ENCODE measurements at regions not wholly inside any gene's neighbourhood (a gene's known extent, or its start where the extent isn't known, plus 50 kb on each side); places are given as distances from the start of the nearest gene placed in this dataset.
A peak's percentile ranks its signal among the peaks of the same experiment; 100 is the strongest.
"Not testable (repeated sequence)": the region's sequence is repeated elsewhere in the genome, so short reads cannot be mapped to it uniquely, and the experiment has no call there.

DNA sequence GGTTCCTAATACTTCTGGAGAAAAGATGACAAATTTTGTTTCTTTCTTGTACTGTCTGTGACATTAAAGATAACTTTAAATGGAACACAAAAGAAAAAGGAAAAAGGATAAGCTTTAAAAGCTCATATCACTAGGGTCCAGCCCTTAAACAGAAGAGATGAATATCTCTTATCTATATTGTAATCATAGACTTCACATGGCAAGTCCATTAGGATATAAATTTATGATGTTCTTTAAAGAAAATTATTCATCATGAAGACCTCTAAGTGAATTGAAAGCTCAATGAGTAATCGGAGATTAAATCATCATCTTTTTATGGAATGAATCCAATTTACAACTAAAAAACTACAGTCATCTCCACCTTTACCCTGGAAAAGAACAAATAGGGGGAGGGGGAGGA is 111.6 kb upstream of the SATB2 start:
- DNase-seq (ENCODE audit: low read depth, low spot score): no peak

DNA sequence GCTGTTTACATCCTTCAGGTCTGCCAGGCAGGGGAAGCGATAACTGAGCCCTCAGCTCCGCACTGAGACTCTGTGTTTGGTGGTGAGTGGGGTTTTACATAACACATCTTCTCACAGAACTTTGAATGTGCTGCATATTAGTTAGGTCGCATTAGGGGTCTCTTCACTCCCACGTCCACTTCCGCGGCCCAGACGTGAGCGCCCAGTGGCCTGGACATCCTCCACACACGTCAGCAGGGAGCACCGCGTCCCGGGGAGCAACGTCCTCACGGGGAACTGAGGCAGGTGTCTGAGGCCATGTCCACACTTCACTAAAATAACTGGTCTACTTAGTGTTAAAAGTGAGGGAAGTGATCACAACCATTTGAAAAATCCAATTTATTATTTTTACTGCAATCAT is 100.4 kb upstream of the SATB2 start:
- DNase-seq (ENCODE audit: low read depth, low spot score): no peak

DNA sequence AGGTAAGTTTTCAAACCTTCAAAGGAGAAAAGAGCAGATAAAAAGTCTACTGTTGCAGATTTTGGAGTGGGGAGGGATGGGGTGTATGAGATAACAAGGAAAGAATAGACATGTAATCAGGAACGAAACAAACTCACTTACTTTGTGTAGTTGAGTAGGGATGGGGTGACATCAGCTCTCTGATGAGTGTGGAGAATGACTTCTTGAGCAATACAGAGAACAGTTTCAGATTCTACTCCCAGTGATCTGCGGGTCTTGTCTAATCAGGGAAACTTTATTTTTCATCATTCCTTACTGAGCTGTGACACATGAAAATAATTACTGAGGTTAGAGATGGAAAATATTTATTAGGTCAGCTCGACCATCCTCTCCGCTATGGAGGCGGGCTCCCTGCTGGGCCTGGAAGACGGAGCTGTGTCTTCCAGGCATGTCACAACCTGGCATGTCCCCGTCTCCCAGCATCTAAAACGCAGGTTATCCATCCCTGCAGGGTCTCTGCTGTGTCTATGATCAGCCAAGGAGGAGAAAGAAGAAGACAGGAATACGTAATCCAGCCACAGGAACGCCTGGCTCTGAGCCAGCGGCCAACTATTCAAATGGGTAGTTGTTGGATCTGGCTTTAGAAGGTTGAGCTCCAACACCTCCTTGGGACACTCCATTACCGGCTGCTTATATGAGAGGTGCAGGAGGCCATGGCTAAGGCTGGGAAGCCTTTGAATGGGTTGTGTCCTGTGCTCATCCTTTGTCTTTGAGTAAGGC is 99.0 kb upstream of the SATB2 start:
- no peak for DNase-seq (ENCODE audit: low read depth, low spot score)

DNA sequence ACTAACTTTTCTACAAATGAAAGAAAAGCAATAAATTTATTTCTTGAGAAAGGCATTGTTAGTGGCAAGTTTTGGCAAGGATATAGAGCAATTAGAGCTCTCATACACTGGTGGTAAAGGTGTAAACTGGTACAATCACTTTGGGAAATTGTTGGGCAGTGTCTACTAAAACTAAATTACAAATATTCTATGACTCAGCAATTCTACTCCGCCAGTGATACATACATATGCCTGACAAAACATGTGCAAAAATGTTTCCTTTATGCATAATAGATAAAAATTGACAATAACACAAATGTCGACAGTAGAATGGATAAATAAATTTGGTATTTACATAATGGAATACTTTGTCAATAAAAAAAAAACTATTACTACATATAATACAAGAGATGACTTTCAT is 96.3 kb upstream of the SATB2 start:
- DNase-seq (ENCODE audit: low read depth, low spot score): no peak

DNA sequence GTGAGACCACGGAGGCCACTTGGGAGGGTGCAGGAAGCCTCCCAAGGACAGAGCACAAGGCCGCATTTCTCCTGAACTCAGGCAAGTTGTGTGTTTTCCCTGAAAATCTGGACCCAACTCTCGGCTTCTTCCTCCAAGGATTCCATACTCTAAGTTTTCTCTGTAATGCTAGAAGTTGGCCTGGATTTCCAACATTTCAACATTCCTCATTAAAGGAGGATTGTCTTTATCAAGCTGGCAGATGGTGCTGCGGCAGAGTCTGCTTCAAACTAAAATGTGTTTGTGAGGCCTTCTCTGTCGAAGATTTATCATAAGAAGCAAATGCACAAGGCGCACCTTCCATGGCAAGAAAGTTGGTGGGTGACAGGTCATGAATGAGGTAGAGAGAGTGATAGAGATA is 94.4 kb upstream of the SATB2 start:
- DNase-seq (ENCODE audit: low read depth, low spot score): no peak

DNA sequence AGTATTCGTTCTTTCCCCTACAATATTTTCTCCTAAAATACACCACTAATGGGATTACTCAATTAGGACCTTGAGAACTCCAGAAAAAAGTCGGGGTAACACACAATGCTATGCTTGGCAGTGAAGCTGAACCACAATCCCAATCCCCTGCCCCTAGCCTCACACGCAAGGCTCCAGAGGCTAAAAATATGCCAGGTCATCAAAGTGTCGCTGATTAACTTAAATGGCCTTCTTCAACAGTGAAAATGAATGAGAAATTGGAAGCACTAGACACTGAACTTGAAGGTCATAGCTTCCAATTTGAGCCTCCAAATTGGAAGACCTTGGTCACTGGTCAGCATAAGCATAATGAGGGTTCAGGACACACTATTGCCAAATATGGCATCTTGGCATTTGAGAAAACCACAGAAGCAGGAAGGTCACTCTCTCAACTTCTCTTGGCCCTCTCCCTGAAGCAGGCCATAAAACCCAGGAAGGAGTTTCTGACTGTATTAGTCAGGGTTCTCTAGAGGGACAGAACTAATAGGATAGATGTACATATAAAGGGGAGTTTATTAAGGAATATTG is 86.0 kb upstream of the SATB2 start:
- DNase-seq (ENCODE audit: low read depth, low spot score): no peak

DNA sequence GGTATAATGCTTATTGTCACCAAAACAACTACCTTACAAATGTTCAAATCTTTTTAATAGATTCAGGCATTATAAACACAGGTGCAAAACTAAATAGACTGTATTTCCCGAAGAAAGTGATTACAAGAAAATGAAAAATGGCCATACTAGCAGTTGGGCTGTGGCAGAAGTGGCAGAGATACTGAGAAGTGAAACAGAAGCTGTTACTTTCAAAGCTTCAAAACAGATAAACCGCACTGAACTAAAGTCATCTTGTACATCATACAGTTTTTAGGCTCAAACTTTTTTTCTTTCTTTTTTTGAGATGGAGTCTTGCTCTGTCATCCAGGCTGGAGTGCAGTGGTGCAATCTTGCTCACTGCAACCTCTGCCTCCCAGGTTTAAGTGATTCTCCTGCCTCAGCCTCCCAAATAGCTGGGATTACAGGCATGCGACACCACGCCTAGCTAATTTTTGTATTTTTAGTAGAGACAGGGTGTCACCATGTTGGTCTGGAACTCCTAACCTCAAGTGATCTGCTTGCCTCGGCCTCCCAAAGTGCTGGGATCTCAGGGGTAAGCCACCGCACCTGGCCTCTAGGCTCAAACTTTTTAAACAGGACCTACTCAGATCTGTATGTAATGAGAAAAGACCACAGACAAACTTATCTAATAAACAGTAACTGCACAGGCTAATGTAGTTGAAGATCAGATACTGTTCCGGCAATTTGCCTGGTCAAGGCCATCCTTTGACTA is 77.9 kb upstream of the SATB2 start:
- no peak for DNase-seq (ENCODE audit: low read depth, low spot score)

DNA sequence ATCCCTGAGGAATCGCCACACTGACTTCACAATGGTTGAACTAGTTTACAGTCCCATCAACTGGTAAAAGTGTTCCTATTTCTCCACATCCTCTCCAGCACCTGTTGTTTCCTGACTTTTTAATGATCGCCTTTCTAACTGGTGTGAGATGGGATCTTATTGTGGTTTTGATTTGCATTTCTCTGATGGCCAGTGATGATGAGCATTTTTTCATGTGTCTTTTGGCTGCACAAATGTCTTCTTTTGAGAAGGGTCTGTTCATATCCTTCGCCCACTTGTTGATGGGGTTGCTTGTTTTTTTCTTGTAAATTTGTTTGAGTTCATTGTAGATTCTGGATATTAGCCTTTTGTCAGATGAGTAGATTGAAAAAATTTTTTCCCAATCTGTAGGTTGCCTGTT is 76.1 kb upstream of the SATB2 start:
- not testable (repeated sequence) for DNase-seq (ENCODE audit: low read depth, low spot score)

DNA sequence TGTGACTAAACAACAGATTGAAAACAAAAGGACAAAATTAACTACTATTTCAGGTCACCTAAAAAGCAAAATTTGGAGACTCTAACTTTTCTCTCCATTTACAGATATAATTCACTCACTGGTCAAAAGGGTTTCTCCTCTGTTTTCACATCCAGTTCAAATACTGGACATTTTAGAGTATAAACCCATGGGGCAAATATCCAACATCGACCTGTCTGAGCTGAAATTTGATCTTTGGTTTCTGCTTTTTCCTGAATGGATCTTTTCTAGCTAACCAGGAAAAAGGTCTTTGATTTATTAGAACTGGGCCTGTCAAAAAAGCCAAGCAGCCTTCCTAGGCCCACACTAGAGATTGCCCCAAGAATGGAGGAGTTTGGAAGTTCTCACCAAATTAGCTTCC is 69.3 kb upstream of the SATB2 start:
- DNase-seq (ENCODE audit: low read depth, low spot score): no peak

DNA sequence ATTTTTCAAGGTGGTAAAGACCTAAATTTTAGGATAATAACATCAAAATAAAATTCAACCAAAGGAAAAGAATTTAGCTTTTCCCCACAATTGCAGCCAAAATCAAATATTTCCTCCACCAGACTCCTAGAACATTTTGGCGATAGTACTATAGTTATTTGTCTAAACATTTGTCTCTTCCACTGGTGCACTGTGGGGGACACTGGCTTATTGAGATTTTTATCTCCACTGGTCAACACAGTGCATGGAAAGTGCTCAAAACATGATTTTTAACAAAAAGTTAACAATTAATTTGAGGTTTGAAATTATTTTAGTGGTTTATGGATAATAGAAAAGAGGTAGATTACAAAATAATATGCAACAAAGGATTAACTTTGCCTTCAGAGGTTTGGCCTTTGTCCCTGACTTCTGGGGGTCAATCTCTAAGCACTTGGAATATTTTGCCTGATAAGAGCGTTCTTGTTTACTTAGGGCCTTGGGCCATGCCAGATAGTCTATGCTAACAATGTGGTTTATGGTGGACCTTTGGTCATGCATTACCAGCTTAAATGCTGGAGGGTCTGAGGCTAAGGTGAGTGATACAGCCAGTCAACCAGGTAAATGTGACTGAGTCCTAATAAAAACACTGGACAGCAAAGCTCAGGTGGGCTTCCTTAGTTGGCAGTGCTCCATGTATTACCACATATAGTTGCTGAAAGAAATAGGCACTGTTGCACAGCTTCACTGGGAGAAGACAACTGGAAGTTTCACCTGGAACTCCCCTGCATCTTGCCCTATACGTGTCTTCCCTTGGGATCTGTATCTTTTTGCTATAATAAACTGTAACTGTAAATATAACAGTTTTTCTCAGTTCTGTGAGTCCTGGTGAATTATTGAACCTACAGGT is 67.2 kb upstream of the SATB2 start:
- peak; percentile 5 for DNase-seq (ENCODE audit: low read depth, low spot score)

DNA sequence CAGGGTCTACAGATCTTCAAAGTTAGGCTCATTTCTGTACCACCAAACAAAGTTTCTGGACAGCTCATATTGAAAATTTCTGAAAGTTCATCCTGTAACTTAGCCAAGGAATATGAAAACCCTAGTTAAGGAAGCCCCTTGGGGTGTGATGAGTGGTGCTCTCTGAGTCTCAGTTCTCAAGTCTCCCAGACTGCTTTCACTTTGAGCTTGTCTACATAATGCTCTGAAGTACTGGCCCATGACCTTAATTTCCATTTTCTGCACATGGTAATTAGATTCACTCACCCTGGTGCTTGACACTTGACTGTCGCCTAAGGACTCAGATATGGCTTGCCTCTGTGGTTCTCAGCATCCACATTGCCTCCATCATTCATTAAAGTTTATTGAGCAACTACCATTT is 51.7 kb upstream of the SATB2 start:
- no peak for DNase-seq (ENCODE audit: low read depth, low spot score)

Data from ELF-1 (cell line).